NCI-H2107 treated with DMSO at 0.1 percent for 48 hours (cell line): ENCODE measurements at regions not wholly inside any gene's neighbourhood (a gene's known extent, or its start where the extent isn't known, plus 50 kb on each side); places are given as distances from the start of the nearest gene placed in this dataset.
"Not testable (repeated sequence)": the region's sequence is repeated elsewhere in the genome, so short reads cannot be mapped to it uniquely, and the experiment has no call there.

Experiments used
- DNase-seq: peaks from one replicate; lab custom pipeline; 2025; ENCODE audit not compliant: unreplicated experiment; lab: John Stamatoyannopoulos, UW

DNA sequence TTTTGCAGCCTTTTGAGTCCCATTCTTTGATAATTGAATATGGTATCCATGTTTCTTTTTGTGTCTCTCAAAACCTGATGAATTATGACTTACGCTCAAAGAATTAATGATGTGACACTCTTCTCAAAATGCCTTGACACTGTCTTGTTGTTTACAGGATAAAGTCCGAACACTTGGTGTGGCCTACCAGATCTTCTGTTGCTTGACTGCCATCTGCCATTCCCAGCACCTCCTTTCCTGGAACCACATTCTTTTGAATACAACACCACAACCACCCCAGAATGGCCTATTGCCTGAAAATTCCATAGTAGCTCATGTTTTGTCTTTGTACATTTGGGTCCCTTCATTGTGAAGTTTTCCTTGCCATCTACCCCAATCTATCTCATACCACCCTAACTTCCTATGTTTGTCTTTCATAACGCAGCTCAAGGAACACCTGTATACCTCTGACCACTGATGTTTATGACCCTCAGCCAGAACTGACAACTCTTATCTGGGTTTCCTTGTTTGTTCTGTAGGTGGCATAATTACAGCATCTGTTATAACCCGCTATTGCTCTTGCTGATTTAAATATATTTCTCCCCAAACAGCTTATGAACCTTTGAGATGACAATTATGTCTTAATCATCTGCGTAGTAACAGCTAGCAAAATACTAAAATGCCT is 991.3 kb downstream of the RAB28 start:
- no peak for DNase-seq

DNA sequence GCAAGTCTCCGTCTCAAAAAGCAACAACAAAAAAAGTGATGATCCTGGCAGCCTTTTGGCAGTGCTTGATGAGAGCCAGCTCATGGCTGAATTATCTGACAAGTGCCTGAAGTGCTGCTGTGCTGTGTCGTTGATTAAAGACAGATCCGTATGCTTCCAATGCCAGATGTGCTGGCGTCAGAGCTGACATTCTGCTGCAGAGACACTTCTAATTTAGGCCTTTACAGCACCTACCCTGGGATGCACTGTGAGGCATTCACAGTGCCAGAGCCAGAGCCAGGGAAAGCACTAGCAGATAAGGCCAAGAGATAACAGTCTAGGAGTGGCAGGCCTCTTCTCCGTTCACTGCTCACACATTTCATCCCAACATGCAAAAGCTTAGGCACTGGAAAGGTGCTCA is 995.5 kb downstream of the RAB28 start:
- DNase-seq, result no peak

DNA sequence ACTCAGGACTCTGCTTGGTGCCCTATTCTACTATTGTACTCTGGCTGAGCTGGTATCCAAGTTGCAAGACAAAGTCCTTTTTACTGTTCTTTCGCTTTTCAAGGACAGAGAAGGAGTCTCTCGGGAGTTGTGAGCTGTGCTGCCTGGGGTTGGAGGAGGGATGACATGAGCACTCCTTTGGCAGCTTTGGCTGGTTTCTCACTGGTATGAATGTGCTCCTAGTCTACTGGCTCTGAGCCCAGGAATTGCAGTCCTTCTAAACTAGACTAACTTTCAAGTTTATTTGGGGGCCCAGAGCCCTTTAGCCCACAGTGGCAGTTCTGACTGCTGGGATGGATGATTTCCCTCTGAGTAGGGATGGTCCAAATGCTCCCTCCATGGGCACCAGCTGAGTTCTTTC is 997.1 kb downstream of the RAB28 start:
- no peak for DNase-seq

DNA sequence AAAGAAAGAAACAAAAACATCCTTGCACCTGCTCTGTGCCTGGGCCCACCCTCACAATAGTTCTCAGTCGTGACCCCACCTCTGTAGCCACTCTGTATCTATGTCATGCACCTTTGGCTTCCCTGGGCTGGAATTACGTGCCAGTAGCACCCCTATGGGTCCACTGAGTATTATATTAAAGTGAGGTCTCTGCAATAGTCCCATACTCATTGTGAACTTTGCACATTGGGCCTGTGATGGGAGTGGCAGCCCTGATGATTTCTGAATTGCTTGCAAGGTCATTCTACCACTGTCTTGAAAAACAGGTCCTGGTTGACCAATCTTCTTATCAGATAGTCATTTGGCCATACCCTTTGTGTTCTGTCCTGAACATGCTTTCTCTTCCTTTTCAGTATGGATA is 1012.1 kb downstream of the RAB28 start:
- DNase-seq, result no peak

DNA sequence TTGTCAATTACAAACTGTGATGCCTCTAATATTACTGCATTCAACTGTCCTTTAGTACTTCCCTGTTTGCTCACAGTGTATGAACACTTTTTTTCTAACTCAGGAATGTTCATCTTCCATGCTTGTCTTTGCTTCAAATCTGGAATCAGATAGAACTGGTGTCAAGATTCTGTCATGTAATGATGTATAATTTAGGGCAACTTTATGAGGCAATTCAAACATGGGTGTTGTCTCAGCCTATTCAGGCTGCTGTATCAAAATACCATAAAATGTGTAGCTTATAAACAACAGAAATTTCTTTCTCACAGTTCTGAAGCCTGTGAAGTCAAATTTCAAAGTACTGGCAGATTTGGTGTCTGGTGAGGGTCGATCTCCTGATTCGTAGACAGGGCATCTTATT is 1012.9 kb downstream of the RAB28 start:
- no peak for DNase-seq

DNA sequence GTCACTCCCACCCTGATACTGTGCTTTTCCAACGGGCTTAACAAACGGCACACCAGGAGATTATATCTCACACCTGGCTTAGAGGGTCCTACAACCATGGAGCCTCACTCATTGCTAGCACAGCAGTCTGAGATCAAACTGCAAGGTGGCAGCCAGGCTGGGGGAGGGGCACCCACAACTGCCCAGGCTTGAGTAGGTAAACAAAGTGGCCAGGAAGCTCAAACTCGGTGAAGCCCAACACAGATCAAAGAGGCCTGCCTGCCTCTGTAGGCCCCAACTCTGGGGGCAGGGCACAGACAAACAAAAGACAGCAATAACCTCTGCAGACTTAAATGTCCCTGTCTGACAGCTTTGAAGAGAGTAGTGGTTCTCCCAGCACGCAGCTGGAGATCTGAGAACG is 1022.6 kb downstream of the RAB28 start:
- DNase-seq, result not testable (repeated sequence)

DNA sequence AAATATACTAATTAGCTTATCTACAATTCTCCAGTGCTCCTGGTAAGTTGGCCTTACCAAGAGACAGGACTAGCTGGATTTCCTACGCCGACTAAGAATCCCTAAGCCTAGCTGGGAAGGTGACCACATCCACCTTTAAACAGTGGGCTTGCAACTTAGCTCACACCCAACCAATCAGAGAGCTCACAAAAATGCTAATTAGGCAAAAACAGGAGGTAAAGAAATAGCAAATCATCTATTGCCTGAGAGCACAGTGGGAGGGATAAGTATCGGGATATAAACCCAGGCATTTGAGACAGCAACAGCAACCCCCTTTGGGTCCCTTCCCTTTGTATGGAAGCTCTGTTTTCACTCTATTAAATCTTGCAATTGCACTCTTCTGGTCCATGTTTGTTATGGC is 1025.0 kb downstream of the RAB28 start:
- no peak for DNase-seq

DNA sequence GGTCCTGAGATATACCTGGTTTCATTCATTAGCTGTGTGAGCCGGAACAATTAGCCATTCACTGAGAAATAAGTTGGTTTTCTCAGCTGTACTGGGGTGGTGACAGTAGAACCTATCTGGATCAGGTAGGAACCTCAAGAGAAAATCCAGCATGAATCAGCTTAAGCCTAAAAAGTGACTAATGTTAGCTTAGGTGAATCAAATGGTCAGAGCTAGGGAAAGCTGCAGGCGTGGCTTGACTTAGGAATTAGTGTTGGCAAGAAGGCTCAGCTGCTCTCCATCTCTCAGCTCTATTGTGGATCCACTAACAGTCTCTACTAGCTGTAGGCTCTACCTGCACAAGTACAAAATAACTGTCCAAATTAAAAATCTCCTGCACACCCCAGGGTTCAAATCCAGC is 1025.5 kb downstream of the RAB28 start:
- DNase-seq, result no peak

DNA sequence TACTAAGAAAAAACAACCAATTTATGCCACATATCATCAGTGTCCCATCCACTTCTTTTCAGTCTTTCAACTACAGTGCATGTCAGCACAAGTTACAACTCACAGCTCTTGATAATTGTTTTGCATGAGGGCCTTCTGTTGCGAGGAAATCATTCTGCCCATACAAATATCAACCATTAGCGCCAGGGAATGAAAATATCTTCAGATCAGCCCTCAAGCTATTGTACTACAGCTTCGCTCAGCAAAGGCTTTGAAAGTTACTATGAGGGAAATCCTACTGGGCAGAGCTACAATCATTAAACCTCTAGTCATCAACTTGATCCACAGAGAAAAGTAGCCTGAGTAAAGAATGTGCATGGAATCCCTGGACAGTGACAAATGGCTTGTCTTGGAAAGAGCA is 1023.6 kb upstream of the HS3ST1 start:
- no peak for DNase-seq

DNA sequence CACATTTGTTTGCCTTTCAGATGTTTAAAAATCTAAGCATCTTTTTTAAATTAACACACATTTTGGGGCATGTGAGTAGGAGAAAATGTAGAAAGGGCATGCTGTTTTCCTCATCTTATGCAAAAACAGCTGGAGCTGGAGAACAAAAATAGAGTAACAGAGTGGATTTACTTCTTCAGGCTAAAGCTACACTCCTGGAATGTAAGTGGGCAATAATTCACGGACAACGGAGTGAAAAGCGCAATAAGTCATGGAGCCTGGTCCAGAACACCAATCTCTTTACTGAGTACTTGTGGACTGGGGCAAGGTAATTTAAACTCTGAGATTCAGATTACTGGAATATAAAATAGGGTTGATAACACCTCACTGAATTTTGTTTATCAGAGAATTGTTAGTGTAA is 1018.8 kb upstream of the HS3ST1 start:
- no peak for DNase-seq

DNA sequence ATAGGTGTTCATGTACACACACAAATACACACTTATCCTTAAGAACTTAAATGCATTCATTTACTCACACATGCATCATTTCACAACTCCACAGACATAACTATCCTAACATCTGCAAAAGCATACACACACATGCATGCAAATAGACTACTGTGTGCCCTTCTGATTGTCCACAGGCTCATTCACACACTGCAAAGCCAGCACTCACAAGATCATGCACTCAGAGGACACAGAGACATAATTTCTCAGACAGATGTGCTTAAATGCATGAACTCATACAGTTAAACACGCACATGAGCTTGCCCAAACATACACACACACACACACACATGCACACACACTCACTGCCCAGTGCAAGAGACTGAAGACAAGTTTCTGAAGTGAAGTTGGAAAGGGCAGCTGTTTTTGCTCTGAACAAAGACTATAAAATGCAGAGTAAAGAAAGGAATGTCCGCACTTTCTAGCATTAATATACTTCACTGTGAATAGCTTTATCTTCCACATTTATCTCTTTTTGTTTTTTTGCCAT is 1018.0 kb upstream of the HS3ST1 start:
- DNase-seq, result no peak

DNA sequence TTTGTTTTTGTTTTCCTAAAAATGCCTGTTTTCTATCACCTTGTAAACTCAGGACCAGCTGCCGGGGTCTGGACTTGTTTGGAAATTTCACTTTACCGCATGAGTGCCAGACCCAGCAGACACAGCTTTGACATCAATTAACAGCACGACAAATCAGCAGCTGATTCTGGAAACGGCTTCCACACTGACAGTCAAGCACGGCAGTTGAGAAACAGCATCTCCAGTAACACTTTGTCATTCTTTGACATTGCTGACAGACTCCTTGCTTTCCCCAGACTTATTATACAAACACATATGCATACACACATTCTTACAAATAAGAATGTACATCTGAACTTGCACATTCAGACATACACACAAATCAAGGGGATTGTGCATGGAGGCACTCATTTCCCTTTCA is 1017.6 kb upstream of the HS3ST1 start:
- no peak for DNase-seq

DNA sequence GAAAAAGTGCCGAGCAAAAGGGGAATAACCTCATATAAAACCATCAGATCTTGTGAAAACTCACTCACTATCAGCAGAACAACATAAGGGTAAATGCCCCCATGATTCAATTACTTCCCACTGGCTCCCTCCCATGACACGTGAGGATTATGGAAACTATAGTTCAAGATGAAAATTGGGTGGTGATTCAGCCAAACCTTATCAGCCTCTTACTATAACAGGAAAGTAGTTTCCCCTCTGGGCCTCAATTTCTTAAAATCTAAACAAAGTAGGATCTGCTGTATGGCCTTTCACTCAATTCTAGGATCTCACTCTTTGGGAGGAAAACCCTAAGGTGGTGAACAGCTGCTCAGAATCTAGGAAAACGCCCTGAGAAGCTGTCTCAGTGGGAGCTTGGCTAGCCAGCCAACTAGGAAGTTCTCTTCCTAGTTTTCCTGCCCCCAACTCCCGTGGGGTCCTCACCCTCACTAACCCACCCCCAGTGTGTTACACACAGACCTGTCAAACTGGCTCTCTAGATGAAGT is 1017.1 kb upstream of the HS3ST1 start:
- no peak for DNase-seq

DNA sequence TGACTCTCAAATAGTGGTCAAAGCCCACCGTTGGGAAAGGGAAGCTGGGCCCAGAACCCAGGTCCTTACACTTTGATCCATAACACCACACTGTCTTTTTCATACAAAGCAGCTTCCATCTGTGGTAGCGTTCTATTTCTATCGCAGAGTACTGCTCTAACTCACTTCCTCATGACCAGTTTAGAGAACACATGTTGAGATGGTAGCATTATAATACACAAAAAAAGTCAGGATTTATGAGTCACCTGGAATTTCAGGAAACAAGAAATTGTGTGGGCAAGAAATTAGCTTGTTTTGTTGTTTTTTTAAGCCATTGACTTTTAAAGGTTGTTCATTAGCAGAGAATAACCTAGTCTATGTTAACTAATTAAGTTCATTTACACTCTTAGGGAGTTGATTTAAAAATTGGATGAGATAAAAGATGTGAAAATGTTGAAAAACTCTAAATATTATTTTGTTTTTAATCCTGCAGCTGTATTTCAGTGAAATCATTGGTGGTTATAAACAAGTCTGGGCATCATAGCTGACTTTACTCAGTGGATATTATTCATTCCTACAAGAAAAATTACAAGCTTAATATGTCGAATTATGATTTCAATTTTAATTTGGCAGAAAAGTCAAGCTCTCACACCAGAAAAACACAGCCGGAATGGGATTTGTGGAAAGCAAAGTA is 1011.1 kb upstream of the HS3ST1 start:
- DNase-seq, result no peak

DNA sequence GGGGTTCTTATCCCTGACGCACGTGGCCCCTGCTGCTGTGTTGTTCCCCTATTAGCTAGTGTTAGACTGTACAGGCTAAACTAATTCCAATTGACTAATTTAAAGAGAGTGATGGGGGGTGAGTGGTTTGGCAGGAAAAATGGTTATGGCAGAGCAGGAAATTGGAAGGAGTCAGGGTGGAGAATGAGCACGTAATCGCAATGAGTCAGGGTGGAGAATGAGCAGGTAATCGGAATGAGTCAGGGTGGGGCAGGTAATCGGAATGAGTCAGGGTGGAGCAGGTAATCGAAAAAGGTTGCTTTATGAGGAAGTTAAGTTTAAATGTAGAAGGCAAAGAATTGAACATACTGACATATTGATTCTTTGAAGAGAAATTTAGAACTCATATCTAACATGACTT is 1002.6 kb upstream of the HS3ST1 start:
- DNase-seq, result not testable (repeated sequence)

DNA sequence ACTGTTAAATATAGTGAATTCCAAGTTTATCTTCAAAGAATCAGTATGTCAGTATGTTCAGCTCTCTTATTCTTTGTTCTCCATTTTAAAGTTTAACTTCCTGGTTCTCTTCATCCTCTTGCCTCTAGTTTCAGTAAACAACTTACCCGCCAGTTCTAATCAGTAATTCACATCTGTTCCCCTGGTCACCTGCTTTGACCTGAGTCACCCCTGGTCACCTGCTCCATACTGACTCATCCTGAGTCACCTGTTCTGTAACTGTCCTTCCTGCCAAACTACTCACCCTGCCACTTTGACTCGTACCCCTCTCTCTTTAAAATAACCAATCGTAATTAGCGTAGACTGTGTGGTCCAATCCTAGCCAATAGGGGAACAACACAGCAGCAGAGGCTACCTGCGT is 992.7 kb upstream of the HS3ST1 start:
- DNase-seq, result no peak

DNA sequence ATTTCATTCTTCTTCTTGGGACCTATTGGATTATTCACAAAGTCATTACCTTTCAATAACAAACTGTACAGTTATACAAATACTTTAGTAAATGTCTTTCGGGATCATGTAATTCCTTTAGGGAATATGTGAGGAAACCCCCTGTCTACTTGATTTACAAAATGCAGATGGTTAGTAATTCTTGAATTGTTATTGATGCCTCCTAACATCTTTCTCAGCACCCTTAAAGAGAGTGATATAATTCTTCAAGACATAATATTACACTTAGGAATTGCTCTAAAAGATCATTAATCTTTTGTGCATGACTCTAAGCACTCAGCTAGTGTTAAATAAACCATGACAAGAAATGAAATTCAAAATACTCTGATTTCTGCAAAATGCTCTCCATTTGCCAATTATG is 988.1 kb upstream of the HS3ST1 start:
- DNase-seq, result no peak

DNA sequence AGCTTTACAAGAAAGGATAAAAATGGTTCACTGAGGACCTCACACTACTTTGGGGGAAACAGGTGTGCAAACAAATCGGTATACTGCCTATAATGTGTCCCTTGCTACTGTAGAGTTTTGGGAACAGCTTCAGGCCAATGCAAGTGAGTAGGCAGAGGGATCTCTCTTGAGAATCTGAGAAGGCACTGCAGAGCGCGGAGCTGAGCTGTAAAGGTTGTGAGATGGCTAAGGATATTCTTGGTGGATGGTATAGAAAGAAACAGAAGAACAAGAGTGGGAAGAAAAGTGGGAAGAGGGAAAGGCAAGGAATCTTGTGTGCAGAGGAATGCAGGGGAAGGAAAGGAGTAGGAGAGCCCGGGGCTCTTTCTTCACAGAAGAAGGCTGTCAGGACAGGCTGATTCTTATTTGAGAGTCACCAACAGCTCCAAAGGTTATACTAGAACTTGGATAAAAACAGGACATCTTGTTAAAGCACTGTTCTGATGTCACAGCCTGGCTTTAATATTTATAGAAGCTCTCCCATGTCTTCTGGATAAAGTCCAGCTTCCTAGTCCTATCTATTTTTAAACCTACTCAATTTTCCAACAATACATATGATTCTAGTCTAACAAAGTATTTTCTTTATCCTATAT is 985.6 kb upstream of the HS3ST1 start:
- DNase-seq, result no peak

DNA sequence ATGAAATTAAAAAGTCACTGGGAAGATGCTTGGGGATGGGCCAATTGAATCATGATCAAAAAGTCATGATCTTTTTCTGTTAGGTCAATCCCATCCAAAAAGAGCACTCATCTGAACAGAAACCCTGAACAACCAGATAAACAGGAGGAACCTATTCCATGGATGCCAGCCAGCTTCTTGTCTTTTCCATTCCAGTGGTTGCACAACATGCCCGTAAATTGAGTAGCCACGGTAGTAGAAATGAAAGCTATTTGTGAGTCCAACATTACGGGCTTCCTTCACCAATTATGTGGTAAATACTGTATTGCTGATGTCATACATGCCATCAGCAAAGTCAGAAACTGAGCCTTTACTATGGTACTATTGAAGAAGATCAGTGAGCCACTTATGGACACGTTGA is 982.4 kb upstream of the HS3ST1 start:
- DNase-seq, result no peak

DNA sequence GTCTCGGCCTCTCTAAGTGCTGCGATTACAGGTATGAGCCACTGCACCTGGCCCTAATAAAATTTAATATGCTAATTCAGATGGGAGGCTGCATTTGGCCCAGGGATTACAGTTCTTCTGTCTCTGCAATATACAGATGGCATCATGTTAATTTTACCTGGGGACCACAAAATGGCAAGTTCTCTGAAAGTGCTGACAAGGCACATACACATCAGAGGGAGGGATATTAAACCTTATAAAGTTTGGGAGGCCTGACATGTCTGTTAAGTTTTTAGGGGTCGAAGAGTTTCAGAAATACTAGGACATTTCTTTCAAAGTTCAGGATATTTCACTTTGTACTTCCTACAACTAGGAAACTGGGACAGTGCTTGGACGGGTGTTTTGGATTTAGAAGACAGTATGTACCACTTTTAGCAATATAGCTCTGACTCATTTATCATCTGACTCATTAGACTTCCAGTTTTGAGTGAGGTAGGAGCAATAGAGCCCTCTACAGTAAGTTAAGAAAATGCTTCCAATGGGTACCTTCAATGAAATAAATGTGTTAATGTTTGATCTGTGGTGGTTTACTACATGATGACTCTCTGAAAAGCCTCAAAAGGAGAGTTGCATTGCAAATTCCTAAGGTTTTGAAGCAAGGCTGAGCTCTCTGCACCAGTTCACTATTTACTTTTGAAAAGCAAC is 981.0 kb upstream of the HS3ST1 start:
- no peak for DNase-seq

DNA sequence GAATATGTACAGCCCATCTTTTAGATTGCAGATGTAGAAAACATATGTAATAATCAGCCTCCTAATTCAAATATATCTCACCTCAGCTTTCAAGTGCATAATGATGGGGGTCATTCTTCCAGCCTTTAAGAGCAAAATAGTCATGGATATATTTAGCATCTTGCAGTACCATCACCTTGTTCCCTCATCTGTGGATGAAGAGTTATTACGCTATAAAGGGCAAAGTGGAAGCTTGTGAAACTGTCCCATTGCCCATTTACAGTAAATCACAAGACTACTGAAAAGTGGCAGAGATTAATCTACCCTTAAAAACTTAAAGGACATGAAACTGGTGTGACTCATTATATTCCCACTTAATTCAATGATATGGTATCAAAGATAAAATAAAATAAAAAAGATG is 979.7 kb upstream of the HS3ST1 start:
- DNase-seq, result no peak

DNA sequence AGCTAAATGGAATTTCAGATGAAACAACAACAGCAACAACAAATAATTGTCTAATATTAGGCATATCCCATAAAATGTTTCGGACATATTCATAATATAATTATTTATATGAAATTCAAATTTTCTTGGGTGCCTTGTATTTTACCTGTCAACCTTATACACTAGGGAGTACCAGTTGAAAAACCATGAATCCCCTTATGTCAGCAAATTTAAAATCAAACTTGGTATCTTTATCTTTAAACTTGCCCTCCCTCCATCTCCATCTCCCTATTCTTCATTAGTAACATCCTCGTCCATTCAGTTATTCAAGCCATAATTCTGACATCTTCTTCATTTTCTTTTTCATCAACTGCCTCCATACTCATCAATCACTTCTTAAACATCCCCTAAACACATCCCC is 974.5 kb upstream of the HS3ST1 start:
- DNase-seq, result no peak
